ENCODE measurements at regions not wholly inside any gene's neighbourhood (a gene's known extent, or its start where the extent isn't known, plus 50 kb on each side); places are given as distances from the start of the nearest gene placed in this dataset.
A peak's percentile ranks its signal among the peaks of the same experiment; 100 is the strongest.

DNA sequence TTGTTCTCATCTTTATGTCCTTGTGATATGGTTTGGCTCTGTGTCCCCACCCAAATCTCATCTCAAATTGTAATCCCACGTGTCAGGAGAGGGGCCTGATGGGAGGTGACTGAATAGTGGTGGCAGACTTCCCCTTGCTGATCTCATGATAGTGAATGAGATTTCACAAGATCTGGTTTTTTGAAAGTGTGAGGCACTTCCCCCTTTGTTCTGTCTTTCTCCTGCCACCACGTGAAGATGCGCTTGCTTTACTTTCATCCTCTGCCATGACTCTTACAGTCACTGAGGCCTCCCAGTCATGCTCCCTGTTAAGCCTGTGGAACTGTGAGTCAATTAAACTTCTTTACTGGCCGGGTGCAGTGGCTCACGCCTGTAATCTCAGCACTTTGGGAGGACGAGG is 161.0 kb downstream of the HERPUD2 start:
- no peak for DNase-seq

- no peak for DNase-seq
Observed at GRCh38 chr7:35530124-35531109, 164.5 kb downstream of the HERPUD2 start.

GRCh38 chr7:35529713-35530112 is 165.2 kb downstream of the HERPUD2 start:
- no peak for DNase-seq

- DNase-seq = no peak
Observed at GRCh38 chr7:35528381-35528977, 166.5 kb downstream of the HERPUD2 start.

DNA sequence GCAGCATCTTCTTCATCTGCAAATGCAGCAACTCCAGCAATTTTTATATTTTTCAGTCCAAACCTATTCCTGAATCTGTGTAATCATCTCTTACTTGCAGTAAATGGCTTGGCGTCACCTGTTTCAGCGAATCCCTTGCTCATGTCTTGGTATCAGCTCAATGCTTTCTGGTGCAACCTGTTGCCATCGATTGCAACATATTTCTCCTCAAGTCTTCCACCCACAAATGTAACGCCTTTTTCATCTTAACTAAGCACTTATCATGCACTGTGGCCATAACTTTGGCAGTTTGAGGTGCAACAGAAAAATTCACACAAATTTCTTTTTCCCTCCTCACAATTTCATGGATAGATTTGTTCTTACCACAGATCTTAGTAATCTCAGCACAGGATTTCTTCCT is 168.3 kb downstream of the HERPUD2 start:
- DNase-seq = no peak

DNA sequence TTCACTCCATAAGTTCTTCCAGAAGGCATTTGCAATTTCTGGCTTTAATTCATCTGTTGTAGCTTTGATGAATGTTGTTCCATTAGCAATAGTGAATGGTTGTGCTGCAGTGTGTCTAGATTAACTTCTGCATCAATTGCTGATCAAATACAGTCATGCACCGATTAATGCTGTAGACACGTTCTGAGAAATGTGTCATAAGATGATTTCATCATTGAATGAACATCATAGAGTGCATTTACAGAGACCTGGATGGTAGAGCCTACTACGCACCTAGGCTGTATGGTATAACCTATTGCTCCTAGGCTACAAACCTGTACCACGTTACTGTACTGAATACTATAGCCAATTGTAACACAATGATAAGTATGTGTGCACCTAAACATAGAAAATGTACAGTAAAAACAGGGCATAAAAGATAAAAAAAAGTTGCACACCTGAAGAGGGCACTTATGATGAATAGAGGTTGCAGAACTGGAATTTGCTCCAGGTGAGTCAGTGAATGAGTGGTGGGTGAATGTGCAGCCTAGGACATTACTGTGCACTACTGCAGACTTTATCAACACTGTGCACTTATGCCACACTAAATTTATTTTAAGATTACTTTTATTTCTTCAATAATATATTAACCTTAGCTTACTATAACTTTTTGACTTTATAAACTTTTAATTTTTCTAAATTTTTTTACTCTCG is 170.7 kb downstream of the HERPUD2 start:
- DNase-seq = no peak

GRCh38 chr7:35523292-35523691 is 171.6 kb downstream of the HERPUD2 start:
- DNase-seq = no peak

GRCh38 chr7:35522697-35523096 is 172.2 kb downstream of the HERPUD2 start:
- DNase-seq = no peak

- DNase-seq = no peak
Observed at GRCh38 chr7:35521941-35522340, 173.0 kb downstream of the HERPUD2 start.

DNA sequence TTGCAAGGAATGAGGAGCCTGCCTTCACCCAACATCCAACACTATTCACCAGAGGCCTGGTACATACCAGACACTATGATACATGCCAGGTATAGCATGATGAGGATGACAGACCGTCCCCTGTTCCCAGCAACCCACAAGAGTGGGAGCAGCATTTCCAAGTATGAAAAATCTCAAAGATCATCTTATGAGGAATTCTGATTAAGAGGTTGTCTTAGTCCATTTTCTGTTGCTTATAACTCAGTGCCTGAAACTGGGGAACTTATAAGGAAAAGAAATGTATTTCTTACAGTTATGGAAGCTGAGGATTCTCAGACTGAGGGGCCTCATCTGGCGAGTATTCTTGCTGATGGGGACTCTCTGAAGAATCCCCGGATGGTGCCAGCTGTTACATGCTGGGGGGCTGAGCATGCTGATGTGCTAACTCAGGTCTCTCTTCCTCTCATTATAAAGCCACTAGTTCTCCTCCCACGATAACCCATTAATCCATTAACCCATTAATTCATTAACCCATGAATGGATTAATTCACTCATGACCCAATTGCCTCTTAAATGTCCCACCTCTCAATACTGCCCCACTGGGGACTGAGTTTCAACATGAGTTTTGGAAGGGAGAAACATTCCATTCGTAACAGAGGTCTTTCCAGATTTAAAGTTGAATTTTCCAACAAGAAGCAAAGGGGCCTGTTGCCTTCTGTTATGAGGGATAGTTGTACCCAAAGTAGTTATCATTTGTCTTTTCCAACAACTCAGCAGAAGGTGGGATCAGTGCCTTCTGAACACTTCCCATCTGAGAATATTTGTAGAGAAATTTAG is 173.9 kb downstream of the HERPUD2 start:
- DNase-seq = no peak

GRCh38 chr7:35519971-35520809 is 174.7 kb downstream of the HERPUD2 start:
- peak; percentile 5 to 53 for DNase-seq

- no peak for DNase-seq
Observed at GRCh38 chr7:35518767-35519166, 176.2 kb downstream of the HERPUD2 start.

DNA sequence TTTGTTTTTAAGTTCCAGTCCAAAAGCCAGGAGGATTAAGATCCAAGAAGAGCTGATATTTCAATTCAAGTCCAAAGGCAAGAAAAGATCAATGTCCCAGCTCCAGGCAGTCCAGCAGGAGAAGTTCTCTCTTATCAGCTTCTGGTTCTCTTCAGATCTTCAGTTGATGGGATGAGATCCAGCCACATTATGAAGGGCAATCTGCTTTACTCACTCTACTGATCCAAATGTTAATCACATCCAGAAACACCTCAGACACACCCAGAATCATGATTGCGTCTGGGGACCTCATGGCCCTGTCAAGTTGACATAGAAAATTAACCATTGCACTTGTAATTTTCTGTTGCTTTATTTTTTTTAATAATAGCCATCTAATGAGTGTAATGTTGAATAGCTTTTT is 178.4 kb downstream of the HERPUD2 start:
- no peak for DNase-seq

GRCh38 chr7:35513828-35514227 is 181.1 kb downstream of the HERPUD2 start:
- no peak for DNase-seq

DNA sequence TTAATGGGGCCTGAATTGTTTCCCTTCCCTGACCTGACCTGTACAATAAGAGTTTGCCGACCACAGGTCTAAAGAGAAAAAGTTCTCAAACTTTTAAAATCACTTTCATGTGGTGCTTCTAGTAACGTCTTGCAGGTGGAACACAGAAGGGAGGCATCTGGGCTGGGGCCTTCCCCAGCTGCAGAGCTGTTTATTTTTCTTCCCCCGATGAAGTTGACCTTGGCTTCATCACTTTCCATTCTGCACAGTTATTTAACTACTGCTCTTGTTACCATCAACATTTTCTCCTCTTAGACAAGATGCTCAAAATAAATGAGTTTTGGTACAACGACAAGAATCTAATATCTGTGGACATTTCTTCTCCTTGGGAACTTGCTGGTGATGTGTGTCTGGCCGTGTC is 181.7 kb downstream of the HERPUD2 start:
- no peak for DNase-seq

- no peak for DNase-seq
Observed at GRCh38 chr7:35512716-35513115, 182.2 kb downstream of the HERPUD2 start.

GRCh38 chr7:35508623-35509400 is 186.1 kb downstream of the HERPUD2 start:
- no peak for DNase-seq

- no peak for DNase-seq
Observed at GRCh38 chr7:35505066-35505465, 189.9 kb downstream of the HERPUD2 start.

GRCh38 chr7:35504365-35504764 is 190.6 kb downstream of the HERPUD2 start:
- DNase-seq = no peak

- DNase-seq = no peak
Observed at GRCh38 chr7:35501681-35502080, 193.3 kb downstream of the HERPUD2 start.

DNA sequence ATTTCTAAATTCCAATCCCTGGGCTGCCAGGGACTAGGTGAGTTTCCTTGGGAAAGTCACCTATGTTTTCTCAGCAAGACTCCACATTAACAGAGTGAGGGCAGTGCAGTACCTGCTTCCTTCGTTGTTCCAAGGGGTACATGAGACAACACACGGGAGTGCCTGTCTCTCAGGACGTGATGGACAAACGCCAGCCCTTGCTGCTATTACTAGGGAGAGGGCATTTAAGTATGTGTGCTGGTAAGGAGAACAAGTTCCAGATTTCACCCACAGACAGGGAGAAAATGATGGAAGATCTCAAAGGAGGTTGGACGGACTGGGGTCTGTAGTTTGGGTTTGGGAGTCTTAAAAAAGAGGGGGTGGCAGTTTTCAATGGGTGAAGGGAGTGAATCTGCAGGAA is 195.7 kb downstream of the HERPUD2 start:
- DNase-seq = no peak
